Neural crest cell (in vitro differentiated cells): ENCODE measurements at regions not wholly inside any gene's neighbourhood (a gene's known extent, or its start where the extent isn't known, plus 50 kb on each side); places are given as distances from the start of the nearest gene placed in this dataset.

ENCODE experiments used
- DNase-seq: peaks from one replicate; pipeline ENCODE4 v3.0.0; 2021; ENCODE audit warnings: low read depth, mixed read lengths, low spot score
- H3K27ac Mint-ChIP-seq: one replicate; pipeline ENCODE4 v1.8.0; 2021; ENCODE audit warnings: mild to moderate bottlenecking, mixed read lengths; ENCODE audit not compliant: unreplicated experiment
- H3K27me3 Mint-ChIP-seq: 2 replicates; pipeline ENCODE4 v1.8.0; 2021; ENCODE audit warnings: low read depth, mild to moderate bottlenecking, mixed read lengths
- H3K36me3 Mint-ChIP-seq: 2 replicates; pipeline ENCODE4 v1.8.0; 2021; ENCODE audit warnings: low read depth, mild to moderate bottlenecking, mixed read lengths
- H3K4me1 Mint-ChIP-seq: 2 replicates; pipeline ENCODE4 v1.8.0; 2021; ENCODE audit warnings: mixed read lengths
- H3K4me3 Mint-ChIP-seq: one replicate; pipeline ENCODE4 v1.8.0; 2021; ENCODE audit warnings: mild to moderate bottlenecking, mixed read lengths
- H3K9me3 Mint-ChIP-seq: 2 replicates; pipeline ENCODE4 v1.8.0; 2021; ENCODE audit warnings: mixed read lengths
- TF ChIP-seq, protein P1 (sequence below): fragments of 200-600 bp; sonication (generic); conservative IDR thresholded peaks from 2 replicates; pipeline ENCODE4 v1.5.0; 2021; ENCODE audit warnings: antibody characterized with exemption, mild to moderate bottlenecking

DNA sequence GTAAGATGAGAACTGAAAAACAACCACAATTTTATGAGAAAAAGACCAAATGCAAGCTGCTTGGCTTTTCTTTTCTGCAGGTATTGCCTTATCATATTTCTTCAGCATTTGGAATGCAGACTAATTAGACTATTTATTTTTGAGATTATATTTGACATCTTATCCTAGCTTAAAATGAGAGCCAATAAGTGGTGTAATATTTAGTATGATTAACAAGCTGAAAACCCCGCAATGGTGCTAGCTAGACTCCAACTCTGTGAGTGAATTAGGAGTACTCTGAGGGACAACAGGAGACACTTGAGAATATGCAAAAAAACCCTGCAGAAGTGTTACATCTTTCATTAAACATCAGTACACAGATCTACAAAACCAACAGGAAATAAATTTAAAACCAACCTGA, 180.3 kb upstream of the MEOX2 start:
- no peak overlapping the region for H3K27ac Mint-ChIP-seq
- TF ChIP-seq, protein P1, sequence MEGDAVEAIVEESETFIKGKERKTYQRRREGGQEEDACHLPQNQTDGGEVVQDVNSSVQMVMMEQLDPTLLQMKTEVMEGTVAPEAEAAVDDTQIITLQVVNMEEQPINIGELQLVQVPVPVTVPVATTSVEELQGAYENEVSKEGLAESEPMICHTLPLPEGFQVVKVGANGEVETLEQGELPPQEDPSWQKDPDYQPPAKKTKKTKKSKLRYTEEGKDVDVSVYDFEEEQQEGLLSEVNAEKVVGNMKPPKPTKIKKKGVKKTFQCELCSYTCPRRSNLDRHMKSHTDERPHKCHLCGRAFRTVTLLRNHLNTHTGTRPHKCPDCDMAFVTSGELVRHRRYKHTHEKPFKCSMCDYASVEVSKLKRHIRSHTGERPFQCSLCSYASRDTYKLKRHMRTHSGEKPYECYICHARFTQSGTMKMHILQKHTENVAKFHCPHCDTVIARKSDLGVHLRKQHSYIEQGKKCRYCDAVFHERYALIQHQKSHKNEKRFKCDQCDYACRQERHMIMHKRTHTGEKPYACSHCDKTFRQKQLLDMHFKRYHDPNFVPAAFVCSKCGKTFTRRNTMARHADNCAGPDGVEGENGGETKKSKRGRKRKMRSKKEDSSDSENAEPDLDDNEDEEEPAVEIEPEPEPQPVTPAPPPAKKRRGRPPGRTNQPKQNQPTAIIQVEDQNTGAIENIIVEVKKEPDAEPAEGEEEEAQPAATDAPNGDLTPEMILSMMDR, result no peak
- no peaks in the 10 kb centered on the region for H3K9me3 Mint-ChIP-seq
- H3K4me3 Mint-ChIP-seq, result no peak overlapping the region
- H3K27me3 Mint-ChIP-seq, result no peaks in the 10 kb centered on the region
- no peaks in the 10 kb centered on the region for H3K36me3 Mint-ChIP-seq
- no peak for DNase-seq
- no peaks in the 10 kb centered on the region for H3K4me1 Mint-ChIP-seq

DNA sequence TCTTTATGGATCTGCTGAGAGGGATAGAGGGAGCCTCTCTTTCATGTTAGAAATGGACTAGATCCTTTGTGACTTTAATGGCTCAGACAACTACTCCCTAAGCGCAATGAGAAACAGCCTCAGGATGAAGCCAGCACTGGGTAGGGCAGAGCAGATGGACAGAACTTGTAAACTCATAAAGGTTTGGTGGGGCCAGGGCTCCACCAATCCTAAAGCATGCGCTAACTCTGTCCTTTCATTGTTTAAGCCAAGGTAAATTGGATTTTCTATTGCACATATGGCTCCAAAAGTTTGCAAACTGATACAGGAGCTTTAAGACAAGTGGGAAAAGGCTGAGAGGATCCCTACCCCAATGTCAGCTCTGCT, 178.1 kb upstream of the MEOX2 start:
- H3K4me1 Mint-ChIP-seq, result no peaks in the 10 kb centered on the region
- DNase-seq, result no peak
- H3K4me3 Mint-ChIP-seq, result no peak overlapping the region
- no peaks in the 10 kb centered on the region for H3K27me3 Mint-ChIP-seq
- no peak overlapping the region for H3K27ac Mint-ChIP-seq
- TF ChIP-seq, protein P1, result no peak
- no peaks in the 10 kb centered on the region for H3K9me3 Mint-ChIP-seq
- H3K36me3 Mint-ChIP-seq, result no peaks in the 10 kb centered on the region

DNA sequence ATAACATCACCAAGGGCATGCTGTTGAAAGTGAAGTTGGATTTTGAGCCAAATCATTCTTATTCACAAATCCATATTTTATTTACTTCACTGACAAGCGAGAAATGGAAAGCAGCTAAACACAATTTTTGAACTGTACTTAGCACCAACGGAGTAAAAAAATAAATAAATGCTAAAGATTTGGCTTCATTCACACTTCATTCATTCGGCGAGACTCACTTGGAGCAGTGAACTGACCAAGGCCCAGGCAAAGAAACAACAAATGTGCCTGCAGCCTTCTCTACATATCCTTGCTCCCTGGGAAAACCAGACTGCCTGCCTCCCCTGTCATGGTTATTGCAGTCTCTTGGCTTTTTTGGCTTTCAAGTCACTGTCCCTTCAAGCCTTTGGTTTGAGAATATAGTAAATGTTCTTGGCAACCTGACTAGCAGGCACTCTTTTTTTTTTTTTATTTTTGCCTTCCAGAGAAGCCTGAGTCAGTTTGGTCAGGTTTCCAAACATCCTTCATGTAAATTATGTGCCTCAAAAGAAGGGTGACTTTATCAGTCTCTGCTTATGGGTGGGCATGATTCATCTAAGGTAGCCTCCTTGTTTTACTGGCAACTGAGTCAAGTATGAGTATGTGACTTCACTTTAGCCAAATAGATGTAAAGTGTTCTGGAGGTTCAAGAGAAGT, 177.6 kb upstream of the MEOX2 start:
- H3K36me3 Mint-ChIP-seq, result no peaks in the 10 kb centered on the region
- no peak for DNase-seq
- no peaks in the 10 kb centered on the region for H3K9me3 Mint-ChIP-seq
- H3K4me3 Mint-ChIP-seq, result no peak overlapping the region
- no peak overlapping the region for H3K27ac Mint-ChIP-seq
- TF ChIP-seq, protein P1, result no peak
- H3K4me1 Mint-ChIP-seq, result no peaks in the 10 kb centered on the region
- H3K27me3 Mint-ChIP-seq, result no peaks in the 10 kb centered on the region

DNA sequence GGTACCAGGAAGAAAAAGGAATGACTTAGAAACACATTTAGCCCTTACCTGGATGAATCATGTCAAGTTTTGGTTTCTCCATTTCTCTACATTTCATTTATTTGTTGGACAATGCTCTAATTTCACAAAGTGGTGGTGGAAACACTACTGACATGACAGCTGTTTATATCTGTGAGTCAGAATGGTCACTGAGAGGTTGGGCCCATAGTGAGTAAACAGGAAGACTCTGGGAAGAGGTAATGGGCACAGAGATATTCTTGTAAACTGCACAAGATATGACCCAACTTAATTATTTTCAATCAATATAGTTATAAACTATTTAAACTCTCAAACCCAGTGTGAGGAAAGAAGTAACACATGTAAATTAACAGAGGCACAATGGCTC, 176.3 kb upstream of the MEOX2 start:
- Mint-ChIP-seq H3K27me3 (no peaks in the 10 kb centered on the region), H3K27ac (no peak overlapping the region), H3K9me3 (no peaks in the 10 kb centered on the region), H3K4me3 (no peak overlapping the region), H3K36me3 (no peaks in the 10 kb centered on the region), H3K4me1 (no peaks in the 10 kb centered on the region)
- no peak for DNase-seq
- TF ChIP-seq, protein P1, result no peak

DNA sequence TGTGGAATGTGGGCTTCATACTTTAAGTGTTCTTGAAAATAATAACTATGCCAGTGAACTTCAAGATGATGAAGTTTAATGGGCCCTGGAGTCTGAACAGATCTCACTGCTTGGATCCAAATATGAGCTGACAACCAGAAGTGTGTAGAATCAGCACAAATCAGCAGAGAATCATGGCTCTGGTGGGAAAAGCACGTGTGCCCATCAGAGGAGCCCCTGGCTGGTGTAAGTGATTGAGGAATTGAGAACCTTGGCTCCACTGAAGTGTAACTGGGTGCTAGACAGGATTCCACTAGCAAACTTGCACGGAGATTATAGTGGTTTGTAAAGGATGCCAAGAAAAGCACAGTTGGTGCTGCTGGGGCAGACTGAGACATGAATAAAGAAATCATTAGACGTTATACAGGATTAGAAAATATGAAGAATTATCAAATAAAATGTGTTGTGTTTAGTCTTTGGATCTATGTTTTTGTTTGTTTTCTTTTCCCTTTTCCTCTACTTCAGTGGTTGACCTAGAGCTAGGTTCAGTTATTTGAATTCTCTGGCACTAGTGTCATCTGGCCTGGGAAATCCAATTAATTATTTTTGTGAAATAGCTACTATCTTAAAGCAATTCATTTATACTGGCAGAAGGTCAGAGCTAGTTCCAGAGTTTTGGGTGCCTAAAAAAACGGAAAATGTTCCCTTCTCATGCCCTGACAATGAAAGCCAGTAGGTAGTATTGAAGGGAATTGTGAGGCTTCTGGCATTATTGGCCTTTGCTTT, 175.7 kb upstream of the MEOX2 start:
- H3K4me1 Mint-ChIP-seq, result no peaks in the 10 kb centered on the region
- no peak overlapping the region for H3K27ac Mint-ChIP-seq
- no peaks in the 10 kb centered on the region for H3K9me3 Mint-ChIP-seq
- H3K36me3 Mint-ChIP-seq, result no peaks in the 10 kb centered on the region
- H3K4me3 Mint-ChIP-seq, result no peak overlapping the region
- DNase-seq, result no peak
- no peaks in the 10 kb centered on the region for H3K27me3 Mint-ChIP-seq
- TF ChIP-seq, protein P1, result no peak
